Aorta (tissue), 5 donors: ENCODE measurements at regions not wholly inside any gene's neighbourhood (a gene's known extent, or its start where the extent isn't known, plus 50 kb on each side); places are given as distances from the start of the nearest gene placed in this dataset.
A peak's percentile ranks its signal among the peaks of the same experiment; 100 is the strongest.

Source experiments
- ATAC-seq: fragments of 200-7000 bp; cut with Tn5 transposase; one replicate; pipeline ENCODE4 v1.9.1; 2022; ENCODE audit warnings: moderate library complexity; ENCODE audit not compliant: low FRiP score
- DNase-seq, 2 donors: peaks; one replicate each; pipeline ENCODE4 v3.0.0-alpha.2; 2020
- H3K27ac ChIP-seq, 2 donors: one replicate each; pipeline ENCODE4 v1.5.1; 2013; ENCODE audit warnings: low read length in 2 of 2, mild to moderate bottlenecking in 2 of 2, moderate library complexity in 2 of 2, control low read depth in 1 of 2, inconsistent platforms in 1 of 2, low read depth in 1 of 2
- H3K27me3 ChIP-seq, 2 donors: one replicate each; pipeline ENCODE4 v1.6.1; 2013; ENCODE audit warnings: control low read depth in 1 of 2, low read length in 1 of 2, mild to moderate bottlenecking in 1 of 2, moderate library complexity in 1 of 2; ENCODE audit not compliant: insufficient read depth in 2 of 2, control insufficient read depth in 1 of 2
- H3K36me3 ChIP-seq, 2 donors: one replicate each; pipeline ENCODE4 v1.6.1; 2013; ENCODE audit warnings: control low read depth in 1 of 2, low read length in 1 of 2, mild to moderate bottlenecking in 1 of 2; ENCODE audit not compliant: insufficient read depth in 2 of 2, control insufficient read depth in 1 of 2
- H3K4me1 ChIP-seq, 2 donors: one replicate each; pipeline ENCODE4 v1.6.1; 2013; ENCODE audit warnings: low read length in 2 of 2, control low read depth in 1 of 2, mild to moderate bottlenecking in 1 of 2, moderate library complexity in 1 of 2; ENCODE audit not compliant: insufficient read depth in 2 of 2, control insufficient read depth in 1 of 2
- H3K4me3 ChIP-seq, 2 donors: one replicate each; pipeline ENCODE4 v1.5.1; 2013; ENCODE audit warnings: low read length in 2 of 2, control low read depth in 1 of 2, mild to moderate bottlenecking in 1 of 2
- H3K9me3 ChIP-seq: one replicate; pipeline ENCODE4 v1.6.1; 2013; ENCODE audit warnings: mild to moderate bottlenecking, low read length; ENCODE audit not compliant: control insufficient read depth
- WGBS, 2 donors: extraction: QIAGEN DNeasy Blood & Tissue Kit; methylation state at CpG; one replicate each; pipeline ENCODE4 v1.1.7; 2013; 5-methylcytosine and 5-hydroxymethylcytosine counted together
- intact Hi-C, 2 donors: fragments of 100-400 bp; cut with DNase I; formaldehyde crosslinking; loops; one replicate each; pipeline versions ENCODE4 v1.14.2 to v1.15.0; 2022
- donor health status: healthy with polysubstance abuse.
- donor health status: Bipolar disorder and iron deficiency.
- donor health status: DM: no; HTN: no; CAD: no.
- donor health status: DM: no; HTN: no; CAD: no.
- donor health status: DM: yes; HTN: yes; CAD: no.

DNA sequence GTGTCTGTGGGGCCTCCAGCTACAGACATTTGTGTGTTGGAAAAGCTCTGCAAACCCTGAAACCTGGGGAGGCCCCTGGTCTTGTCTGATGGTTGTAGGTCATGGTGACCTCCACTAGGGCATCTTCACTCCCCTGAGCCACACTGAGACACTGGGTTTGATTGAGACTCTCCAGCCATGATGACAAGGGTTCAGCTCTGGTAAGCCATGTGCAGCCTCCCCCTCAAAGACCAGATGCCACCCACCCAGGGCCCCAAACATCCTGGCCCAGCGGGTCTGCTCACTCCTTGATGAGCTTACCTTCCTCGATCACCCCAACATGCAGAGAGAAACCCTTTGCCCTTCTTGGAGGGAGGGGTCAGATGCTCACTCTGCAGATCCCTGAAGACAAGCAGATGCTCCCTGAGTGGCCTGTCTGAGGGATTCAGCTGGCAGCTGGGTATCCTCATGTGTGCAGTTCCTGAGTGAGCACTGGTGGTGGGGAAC lies 101.6 kb downstream of the METRNL start:
- no peak overlapping the region for H3K4me3 ChIP-seq
- no peaks in the 10 kb centered on the region for H3K27me3 ChIP-seq
- intact Hi-C loops = no loop called here
- H3K36me3 ChIP-seq = no peaks in the 10 kb centered on the region
- no peaks in the 10 kb centered on the region for H3K9me3 ChIP-seq
- no peak for ATAC-seq
- no peaks in the 10 kb centered on the region for H3K4me1 ChIP-seq
- WGBS, 2 donors = 98% methylated on average over 2 of the region's 2 CpGs
- no peak overlapping the region for H3K27ac ChIP-seq
- peak in 1 of 2 donors; percentile 51 for DNase-seq

- H3K36me3 ChIP-seq = no peaks in the 10 kb centered on the region
- no peaks in the 10 kb centered on the region for H3K4me1 ChIP-seq
- H3K4me3 ChIP-seq = no peak overlapping the region
- no peaks in the 10 kb centered on the region for H3K27me3 ChIP-seq
- peak; percentile 25 to 63 for DNase-seq
- 91 to 94% methylated on average over 12 to 13 of the region's 13 CpGs for WGBS, 2 donors
- H3K9me3 ChIP-seq = no peaks in the 10 kb centered on the region
- intact Hi-C loops = no loop called here
- no peak for ATAC-seq
- no peak overlapping the region for H3K27ac ChIP-seq
Measured at GRCh38 chr17:83181991-83182619, 102.7 kb downstream of the METRNL start.

DNA sequence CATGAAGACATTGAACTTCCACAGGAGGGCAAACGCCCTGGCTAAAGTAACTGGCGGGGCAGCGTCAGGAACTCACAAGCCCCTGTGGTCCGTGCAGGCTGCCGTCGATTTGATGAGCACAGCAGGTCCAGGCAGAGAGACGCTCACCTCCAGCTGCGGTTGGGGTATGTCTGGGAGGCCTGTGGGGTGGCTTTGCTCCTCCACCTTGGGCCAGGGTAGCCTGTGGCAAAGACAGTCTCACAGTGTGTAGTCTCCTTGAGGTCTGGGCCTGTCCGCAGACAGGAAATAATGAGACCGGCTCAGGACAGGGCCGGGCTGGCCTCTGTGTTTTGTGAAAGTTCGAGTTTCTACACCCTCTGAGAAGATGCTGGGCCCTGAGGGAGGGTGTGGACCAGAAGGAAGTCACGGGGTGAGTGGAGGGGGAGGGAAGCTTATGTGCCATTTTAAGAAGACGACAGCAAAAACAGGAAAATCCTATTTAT lies 103.3 kb downstream of the METRNL start:
- no peak overlapping the region for H3K27ac ChIP-seq
- no peaks in the 10 kb centered on the region for H3K4me1 ChIP-seq
- 93 to 94% methylated on average over 14 of the region's 14 CpGs for WGBS, 2 donors
- no peak overlapping the region for H3K4me3 ChIP-seq
- no peaks in the 10 kb centered on the region for H3K27me3 ChIP-seq
- no peaks in the 10 kb centered on the region for H3K36me3 ChIP-seq
- H3K9me3 ChIP-seq = no peaks in the 10 kb centered on the region
- ATAC-seq (no peak), DNase-seq (peak; percentile 71 to 75)
- intact Hi-C loops = no loop called here

DNA sequence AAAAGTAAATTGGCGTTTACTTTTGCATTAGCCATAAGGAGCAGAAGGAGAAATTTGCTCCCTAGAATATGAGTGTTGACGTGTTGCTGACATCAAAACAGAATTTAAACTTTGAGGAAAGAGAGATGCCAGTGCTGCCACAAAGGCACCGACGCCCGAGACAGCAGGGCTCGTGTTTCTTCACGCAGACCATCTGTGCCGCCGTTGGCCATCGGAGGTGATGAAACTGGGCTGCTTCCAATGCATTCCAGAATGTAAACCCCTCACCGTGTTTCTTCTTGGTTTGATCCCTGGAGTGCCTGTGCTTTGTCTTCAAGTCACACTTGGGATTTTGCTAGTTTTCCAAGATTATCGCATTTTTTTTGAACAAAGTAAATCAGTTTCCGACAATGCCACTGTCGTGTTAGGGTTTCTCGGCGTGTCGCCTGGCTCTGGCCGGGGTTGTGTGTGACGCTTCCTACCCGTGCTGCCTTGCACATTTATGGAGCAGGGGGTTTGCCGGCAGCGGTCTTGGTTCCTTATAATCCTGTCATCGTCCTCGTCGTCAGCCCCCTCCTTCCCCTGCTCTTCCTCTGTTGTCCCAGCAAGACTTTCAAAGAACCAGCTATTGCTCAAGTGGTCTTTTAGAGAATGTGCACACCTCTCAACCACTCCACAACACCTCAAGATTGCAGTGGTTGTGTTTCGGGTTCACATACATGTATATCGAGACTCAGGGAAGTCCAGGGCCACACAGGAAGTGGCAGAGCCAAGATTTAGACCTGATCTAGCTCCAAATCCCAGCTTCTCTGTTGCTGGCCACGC lies 103.9 kb downstream of the METRNL start:
- H3K27ac ChIP-seq = no peak overlapping the region

DNA sequence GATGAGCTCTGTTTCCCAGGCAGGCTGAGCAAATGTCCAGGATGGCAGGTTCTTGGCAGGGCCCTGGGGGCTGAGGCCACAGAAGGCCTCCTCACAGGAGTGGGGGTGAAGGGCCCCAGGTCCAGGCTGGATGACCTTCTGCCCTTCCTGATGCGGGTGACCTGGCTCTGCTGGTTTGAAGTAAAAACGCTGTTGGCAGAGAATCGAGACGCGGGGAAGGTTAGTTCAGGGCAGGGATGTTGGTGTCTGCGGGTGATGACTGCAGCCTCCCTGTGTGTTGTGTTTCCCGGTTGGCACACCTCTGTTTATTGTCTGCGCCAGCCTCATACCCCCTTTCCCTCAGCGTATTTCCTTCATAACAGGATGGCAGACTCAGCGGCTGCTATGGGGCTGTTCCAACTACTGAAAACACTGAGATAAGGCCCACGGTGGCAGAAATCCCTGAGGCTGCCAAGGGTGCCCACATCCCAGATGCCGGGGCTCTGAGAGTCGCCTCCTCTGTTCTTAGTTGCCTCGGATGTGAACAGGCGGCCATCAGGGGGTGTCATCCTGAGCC lies 104.6 kb downstream of the METRNL start:
- DNase-seq (peak; percentile 51 to 52), ATAC-seq (peak; percentile 54)
- intact Hi-C loops = no loop called here
- Histone ChIP-seq H3K36me3 (no peaks in the 10 kb centered on the region), H3K27me3 (no peaks in the 10 kb centered on the region), H3K9me3 (no peaks in the 10 kb centered on the region), H3K4me1 (no peaks in the 10 kb centered on the region), H3K4me3 (no peak overlapping the region), H3K27ac (no peak overlapping the region)
- 9 to 15% methylated on average over 15 of the region's 15 CpGs for WGBS, 2 donors

More for the DNA sequence above, 103.9 kb downstream of the METRNL start:
- Histone ChIP-seq H3K4me3 (no peak overlapping the region), H3K36me3 (no peaks in the 10 kb centered on the region), H3K27me3 (no peaks in the 10 kb centered on the region), H3K4me1 (no peaks in the 10 kb centered on the region), H3K9me3 (no peaks in the 10 kb centered on the region)
- DNase-seq = peak; percentile 37 to 63
- intact Hi-C loops = no loop called here
- 89 to 90% methylated on average over 28 of the region's 28 CpGs for WGBS, 2 donors
- ATAC-seq = no peak

DNA sequence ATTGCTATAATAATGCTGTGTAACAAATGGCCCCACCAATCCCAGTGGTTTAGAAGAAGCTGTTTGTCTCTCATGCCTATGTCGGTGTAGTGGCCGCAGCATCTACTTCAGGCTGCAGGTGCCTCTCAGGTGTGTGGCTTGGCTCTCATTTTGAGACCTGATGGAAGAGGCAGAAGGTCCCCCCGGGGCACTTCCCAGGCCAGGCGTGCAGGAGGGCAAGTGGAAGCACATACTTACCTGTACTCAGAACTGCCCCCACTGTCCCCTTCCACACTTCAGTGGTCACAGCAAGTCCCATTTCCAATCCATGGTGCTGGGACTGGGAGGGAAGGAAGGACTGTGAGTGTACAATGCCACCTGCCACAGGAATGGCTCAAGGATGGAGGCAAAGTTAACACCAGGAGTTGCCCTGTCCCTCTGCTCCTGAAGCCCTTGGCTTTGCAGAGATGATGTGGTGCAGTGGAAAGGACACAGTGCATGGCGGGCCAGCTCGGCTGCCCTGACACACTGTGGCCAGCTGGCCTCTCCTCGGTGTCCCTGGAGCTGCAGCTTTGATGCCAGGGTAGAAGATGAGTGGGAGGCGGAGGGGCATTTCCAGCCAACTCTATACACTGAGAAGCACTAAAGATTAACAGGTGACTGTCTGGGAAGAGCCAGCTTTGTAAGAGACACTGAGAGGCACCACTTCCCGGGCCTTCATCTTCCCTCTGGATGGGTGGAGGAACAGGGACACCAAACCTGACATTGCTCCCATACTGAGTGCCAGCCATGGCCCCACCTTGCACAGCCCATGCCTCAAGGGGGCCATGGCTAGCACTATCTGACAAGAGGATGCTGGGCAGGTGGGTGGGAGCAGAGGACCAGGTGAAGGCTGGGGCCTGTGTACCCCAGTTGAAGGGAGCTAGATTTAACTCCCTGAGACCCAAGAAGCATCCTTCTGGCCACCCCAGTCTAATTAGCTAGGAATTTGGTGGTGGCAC lies 105.9 kb downstream of the METRNL start:
- peak; percentile 27 to 60 for DNase-seq
- intact Hi-C loops = no loop called here
- Histone ChIP-seq H3K4me1 (no peaks in the 10 kb centered on the region), H3K27ac (no peak overlapping the region), H3K36me3 (no peaks in the 10 kb centered on the region), H3K4me3 (no peak overlapping the region), H3K27me3 (no peaks in the 10 kb centered on the region), H3K9me3 (no peaks in the 10 kb centered on the region)
- WGBS, 2 donors = 93 to 96% methylated on average over 9 of the region's 9 CpGs
- no peak for ATAC-seq

GRCh38 chr17:83186226-83186625 lies 106.8 kb downstream of the METRNL start:
- WGBS, 2 donors = 31 to 40% methylated on average over 4 of the region's 4 CpGs
- H3K27me3 ChIP-seq = no peaks in the 10 kb centered on the region
- ATAC-seq = no peak
- H3K4me3 ChIP-seq = no peak overlapping the region
- H3K27ac ChIP-seq = no peak overlapping the region
- H3K9me3 ChIP-seq = no peaks in the 10 kb centered on the region
- intact Hi-C loops = no loop called here
- no peaks in the 10 kb centered on the region for H3K4me1 ChIP-seq
- no peaks in the 10 kb centered on the region for H3K36me3 ChIP-seq
- DNase-seq = peak; percentile 44 to 65

GRCh38 chr17:83186751-83187421 lies 107.5 kb downstream of the METRNL start:
- no peaks in the 10 kb centered on the region for H3K36me3 ChIP-seq
- H3K27me3 ChIP-seq = no peaks in the 10 kb centered on the region
- no peaks in the 10 kb centered on the region for H3K4me1 ChIP-seq
- H3K4me3 ChIP-seq = no peak overlapping the region
- no peak for ATAC-seq
- no peak overlapping the region for H3K27ac ChIP-seq
- 92 to 94% methylated on average over 3 of the region's 3 CpGs for WGBS, 2 donors
- H3K9me3 ChIP-seq = no peaks in the 10 kb centered on the region
- intact Hi-C loops = no loop called here
- peak in 1 of 2 donors; percentile 59 for DNase-seq
